ENCODE measurements at regions not wholly inside any gene's neighbourhood (a gene's known extent, or its start where the extent isn't known, plus 50 kb on each side); places are given as distances from the start of the nearest gene placed in this dataset.
"Not testable (repeated sequence)": the region's sequence is repeated elsewhere in the genome, so short reads cannot be mapped to it uniquely, and the experiment has no call there.

DNA sequence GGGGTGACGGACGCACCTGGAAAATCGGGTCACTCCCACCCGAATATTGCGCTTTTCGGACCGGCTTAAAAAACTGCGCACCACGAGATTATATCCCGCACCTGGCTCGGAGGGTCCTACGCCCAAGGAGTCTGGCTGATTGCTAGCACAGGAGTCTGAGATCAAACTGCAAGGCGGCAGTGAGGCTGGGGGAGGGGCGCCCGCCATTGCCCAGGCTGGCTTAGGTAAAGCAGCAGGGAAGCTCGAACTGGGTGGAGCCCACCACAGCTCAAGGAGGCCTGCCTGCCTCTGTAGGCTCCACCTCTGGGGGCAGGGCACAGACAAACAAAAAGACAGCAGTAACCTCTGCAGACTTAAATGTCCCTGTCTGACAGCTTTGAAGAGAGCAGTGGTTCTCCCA, 1760.6 kb upstream of the CDH9 start:
- in situ Hi-C loops (cut with HindIII; ENCODE audit: low sequenced_read_pairs): not testable (repeated sequence)

DNA sequence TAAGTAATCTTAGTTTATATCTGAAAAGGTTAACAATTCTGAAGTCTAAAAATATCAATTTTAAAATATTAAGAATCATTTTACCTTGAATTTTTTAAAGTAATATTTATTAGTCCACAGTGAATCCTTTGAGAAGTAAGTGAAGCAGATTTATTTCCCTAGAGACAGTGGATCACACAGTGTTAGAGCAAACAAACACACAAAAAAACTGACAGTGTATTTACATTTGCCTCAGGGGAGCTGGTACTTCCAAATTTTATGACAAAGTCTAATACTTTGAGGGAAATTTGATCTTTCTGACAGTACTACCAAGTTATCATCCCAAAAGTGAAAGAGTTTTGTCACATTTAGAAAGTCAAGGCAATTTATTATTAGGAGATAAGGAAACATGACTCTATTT, 1750.6 kb upstream of the CDH9 start:
- in situ Hi-C loops (cut with HindIII; ENCODE audit: low sequenced_read_pairs): no loop called here

DNA sequence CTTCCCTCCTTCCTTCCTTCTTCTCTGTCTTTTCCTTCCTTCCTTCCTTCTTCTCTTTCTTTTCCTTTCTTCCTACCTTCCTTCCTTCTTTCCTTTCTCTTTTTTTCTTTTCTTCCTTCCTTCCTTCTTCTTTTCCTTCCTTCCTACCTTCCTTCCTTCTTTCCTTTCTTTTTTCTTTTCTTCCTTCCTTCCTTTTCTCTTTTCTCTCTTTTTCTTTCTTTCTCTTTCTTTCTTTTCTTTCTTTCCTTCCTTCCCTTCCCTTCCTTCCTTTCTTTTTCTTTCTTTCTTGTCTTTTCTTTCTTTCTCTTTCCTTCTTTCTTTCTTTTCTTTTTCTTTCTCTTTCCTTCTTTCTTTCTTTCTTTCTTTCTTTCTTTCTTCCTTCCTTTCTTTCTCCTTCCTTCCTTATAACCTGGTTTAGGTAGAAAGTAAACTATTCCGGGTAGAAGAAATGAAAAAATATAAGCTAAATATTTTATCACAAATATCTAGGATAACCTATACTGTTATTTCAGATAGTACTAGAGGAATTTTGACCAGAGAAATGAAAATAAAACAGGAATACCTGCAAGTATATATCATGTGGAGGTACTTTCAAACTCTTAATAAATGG, 1741.8 kb upstream of the CDH9 start:
- in situ Hi-C loops (cut with HindIII; ENCODE audit: low sequenced_read_pairs): no loop called here

DNA sequence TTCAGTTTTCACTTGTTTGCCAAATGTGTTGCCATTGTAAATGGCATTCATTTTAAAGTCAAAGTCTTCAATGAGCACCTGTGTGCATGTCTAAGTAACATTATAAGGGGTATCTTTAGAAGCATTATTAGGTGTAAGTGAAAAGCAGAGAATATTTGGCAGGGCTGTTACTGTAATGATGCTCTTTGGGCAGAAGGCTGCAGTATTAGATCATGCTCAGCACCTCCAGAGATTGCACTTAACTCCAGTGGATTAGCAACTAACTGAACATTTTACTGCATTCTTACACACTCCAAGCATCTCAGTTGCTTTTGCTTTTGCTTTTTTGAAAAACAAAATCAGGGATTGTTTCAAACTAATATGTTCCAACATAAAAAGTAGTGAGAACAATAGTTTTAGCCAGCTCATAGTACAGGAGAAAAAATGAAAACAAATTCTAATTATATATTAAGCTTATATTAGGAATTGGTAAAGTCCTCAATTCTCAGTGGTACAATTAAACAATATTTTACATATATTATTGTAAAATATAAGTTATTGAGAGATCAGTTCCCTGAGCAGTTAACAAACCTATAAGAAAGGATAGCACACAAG, 1740.9 kb upstream of the CDH9 start:
- in situ Hi-C loops (cut with HindIII; ENCODE audit: low sequenced_read_pairs): no loop called here

DNA sequence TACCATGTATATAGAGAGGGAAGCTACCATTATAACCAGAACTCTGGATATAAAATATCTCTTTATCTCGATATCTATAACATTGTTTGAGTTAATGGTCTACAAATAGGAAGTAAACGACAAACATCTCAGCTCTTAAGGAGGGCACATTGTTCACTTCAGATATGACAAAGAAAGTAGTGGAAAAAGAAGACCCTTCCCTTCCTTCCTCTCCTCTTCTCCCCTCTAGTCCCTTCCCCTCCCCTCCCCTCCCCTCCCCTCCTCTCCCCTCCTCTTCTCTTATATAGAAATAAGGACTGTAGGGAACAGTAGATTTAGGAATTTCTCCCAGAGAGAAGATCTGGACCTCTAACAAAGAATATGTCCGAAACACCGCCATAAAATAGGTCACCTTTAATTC, 1731.9 kb upstream of the CDH9 start:
- in situ Hi-C loops (cut with HindIII; ENCODE audit: low sequenced_read_pairs): no loop called here

DNA sequence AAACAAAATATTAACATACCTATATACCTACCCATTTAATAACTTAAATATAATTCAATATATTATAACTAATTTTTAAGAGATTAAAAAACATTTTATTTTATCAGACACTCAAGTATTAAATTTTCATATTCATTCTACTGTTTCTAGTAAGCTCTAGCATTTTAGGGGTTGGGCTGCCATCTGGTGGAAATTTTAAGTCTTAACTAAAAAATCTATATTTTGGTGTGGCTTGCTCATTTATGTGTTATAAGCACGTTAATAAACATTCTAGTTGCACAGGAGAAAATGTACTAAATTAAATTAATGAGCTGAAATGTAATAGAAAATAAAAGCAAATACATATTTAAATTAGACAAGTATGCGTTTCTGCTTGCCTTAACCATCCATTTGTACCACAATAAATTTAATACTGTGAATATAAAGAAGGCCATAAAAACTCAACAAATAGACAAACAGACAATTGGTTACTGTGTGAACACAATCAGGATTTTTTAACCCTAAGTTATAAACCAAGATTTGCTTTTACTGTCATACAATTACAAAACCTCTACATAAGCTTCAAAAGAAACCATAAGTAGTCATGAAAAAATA, 1728.3 kb upstream of the CDH9 start:
- in situ Hi-C loops (cut with HindIII; ENCODE audit: low sequenced_read_pairs): no loop called here

DNA sequence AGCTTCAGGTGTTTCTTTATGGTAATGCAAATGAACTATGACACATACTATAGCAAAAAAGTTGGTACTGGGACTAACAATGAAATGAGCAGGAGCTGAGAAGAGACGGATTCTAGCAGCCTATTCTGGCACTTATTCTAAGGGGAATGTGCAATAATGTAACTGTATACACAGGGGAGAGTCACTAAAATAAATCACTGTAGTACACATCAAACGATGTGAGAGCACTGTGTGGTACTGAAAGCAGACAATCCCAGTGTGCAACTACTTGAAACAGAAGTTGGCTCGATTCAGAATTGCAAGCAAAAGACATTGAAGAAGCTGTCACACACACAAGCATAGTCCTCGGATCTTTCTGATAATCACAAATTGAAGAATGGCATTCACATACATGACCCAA, 1713.0 kb upstream of the CDH9 start:
- in situ Hi-C loops (cut with HindIII; ENCODE audit: low sequenced_read_pairs): no loop called here

DNA sequence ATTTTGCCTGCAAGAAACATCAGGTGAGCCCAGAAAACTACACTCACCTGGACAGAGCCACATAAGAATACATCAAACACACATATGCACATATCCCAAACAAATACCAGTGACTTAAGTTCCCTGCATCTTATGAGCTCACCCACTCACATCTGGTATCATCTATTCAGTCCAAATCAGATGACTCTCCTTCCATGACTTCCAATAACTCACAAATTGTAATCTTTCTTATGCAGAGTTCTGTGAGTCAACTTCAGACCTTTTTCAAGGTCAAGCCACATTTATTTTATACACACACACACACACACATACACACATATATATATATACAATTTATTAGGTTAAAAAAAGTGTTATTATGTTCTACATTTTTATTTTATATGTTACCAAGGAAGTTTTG, 1711.9 kb upstream of the CDH9 start:
- in situ Hi-C loops (cut with HindIII; ENCODE audit: low sequenced_read_pairs): no loop called here

DNA sequence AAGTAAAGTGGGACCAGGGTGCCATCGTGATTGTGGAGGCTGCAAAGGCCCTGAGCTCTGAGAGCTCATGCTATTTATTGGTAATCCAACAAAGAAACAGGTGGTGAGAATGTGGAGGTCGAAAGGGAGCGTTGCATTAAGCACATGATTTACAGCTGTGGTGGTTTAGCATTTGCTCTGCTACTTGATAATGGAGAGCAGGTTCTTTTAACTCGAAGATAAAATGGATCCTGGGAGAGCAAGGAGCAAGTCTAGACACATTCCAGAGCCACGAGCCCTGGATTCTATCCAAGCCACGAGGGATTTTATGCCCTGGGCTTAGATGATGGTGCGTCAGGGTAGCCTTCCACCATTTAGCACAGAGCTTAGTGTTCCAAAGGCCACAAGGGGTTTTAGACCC, 1710.1 kb upstream of the CDH9 start:
- in situ Hi-C loops (cut with HindIII; ENCODE audit: low sequenced_read_pairs): no loop called here

DNA sequence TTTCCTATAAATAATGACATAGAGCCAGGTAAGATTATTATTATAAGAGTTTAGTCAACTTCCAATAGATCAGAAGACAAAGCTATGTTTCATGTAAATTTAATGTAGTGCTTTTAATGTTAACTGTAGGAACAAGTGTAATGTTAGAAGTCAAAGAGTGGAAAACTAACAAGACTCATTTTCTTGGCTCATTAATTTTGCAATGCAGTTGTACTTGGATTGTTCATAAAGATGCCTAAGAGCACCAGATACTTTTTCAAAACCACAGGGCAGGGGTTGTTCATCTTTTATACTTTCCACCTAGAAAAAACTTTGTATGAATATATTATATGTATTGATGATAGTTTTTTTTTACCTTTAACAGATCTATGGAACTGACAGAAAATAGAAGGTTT, 1705.3 kb upstream of the CDH9 start:
- in situ Hi-C loops (cut with HindIII; ENCODE audit: low sequenced_read_pairs): no loop called here

DNA sequence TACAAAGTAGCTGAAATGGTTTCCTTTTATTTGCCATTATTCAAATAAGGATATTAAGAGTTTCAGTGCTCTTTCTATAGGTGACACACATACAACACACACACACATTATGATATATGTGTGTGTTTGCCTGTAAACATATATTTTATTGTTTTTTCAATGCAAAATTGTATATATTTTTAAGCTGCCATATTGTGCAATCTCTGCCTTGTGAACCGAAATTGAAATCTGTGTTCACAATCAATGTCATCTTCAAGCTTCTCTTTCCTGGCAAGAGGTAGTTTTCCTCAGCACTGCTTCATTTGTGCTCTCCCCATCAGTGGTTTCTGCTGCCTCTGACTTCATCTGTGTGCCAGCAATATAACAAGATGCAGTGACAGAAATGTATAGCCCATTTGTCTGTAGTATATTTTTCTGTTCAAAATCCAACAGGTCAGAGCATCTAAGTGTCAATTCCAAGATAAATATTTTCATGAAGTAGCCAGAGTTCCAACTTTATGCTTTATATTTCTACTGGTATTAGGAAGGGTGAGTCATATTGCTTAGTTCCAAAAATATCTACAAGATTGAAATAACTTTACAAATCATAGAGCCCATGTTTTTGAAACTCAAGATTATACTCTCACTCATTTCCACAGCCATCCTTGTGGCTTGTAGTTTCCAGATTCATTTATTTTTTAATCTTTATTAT, 1704.8 kb upstream of the CDH9 start:
- in situ Hi-C loops (cut with HindIII; ENCODE audit: low sequenced_read_pairs): no loop called here

DNA sequence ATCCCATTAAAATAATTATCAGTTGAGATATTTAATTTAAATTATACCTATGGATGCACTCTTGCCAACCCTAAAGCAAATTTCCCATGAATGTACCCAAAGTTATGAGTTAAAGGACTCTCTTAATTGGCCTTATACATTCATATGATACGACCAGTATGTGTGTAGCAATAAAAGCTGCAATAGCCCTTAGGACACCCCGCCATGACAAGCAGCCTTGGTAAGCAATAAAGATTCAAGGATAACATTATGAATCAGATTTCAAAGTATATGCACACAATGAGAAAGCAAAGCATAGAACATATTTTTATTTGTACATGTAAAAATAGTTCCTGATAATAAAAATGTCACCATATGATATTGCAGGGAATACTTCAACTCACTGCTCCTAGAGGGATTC, 1699.3 kb upstream of the CDH9 start:
- in situ Hi-C loops (cut with HindIII; ENCODE audit: low sequenced_read_pairs): no loop called here

DNA sequence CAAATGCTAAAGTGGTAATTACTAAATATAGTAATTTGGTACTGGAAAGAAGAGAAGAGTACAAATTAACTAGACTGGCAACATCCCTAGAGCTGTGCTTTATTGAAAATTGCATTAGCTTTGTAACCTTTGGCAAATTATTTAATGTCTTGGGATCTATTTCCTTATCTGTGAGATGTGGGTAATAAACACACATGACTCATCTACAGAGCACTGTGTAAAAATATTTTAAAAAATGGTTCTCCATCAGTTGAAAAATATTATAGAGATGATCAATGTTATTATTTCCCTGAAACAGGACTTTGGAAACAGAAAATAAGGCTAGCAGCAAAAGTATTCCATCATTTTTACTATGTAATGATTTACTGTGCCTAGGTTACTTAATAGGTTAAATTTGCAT, 1698.8 kb upstream of the CDH9 start:
- in situ Hi-C loops (cut with HindIII; ENCODE audit: low sequenced_read_pairs): no loop called here

DNA sequence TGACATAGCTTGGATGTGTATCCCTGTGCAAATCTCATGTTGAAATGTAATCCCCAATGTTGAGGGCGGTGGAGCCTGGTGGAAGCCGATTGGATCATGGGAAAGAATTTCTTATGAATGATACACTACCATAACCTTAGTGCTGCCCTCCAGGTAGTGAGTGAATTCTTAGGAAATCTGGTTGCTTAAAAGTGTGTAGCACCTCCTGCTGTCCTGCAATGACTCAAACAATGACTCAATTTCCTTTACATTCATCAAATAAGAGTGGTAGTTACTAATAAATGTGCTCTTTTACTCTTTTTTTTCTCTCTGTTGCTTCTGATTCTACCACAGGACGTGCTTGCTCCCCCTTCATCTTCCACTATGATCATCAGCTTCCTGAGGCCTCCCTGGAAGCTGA, 1696.0 kb upstream of the CDH9 start:
- in situ Hi-C loops (cut with HindIII; ENCODE audit: low sequenced_read_pairs): no loop called here

DNA sequence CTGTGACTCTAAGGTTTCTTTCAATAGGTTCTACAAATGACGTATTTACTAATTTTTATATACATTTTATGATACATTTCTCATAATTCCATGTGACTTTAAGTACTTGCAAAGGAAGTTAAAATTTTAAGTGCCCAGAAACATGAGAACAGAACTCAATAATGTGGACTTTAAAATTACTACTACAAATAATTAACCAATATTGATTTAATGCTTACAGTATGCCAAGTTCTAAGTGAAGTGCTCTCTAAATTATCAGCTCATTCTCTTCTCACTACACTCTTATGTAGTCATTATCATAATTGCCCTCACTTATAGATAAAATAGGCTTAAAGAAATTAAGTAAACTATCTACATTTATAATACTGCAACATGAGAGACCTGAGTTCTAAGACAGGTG, 1690.7 kb upstream of the CDH9 start:
- in situ Hi-C loops (cut with HindIII; ENCODE audit: low sequenced_read_pairs): no loop called here

DNA sequence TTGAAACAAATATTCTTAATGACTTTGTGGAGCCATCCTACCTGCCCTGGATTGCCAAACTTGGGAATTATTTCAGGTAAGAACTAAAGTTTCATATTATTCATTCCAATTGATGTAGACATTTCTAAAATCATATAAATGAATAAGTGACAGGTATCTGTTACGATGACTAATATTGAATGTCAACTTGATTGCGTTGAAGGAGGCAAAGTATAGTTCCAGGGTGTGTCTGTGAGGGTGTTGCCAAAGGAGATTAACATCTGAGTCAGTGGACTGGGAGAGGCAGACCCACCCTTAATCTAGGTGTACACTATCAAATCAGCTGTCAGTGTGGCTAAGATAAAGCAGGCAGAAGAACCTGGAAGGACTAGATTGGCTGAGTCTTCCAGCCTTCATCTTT, 1688.4 kb upstream of the CDH9 start:
- in situ Hi-C loops (cut with HindIII; ENCODE audit: low sequenced_read_pairs): no loop called here

DNA sequence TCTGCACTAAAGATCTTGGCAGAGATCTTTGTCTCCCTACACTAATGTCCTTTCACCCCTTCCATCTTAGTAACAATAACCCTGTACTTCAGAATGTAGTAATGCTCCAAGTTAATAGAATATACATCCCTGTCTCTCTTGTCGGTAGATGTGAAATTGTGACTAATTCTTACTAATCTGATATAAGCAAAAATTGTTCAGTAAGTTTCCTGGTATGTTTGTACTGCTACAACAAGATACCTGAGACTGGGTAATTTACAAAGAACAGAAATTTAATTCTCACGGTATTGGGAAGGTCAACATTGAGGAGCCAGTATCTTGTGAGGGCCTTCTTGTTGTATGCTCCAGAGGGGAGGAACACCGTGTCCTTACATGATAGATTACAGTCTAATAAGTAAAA, 1686.6 kb upstream of the CDH9 start:
- in situ Hi-C loops (cut with HindIII; ENCODE audit: low sequenced_read_pairs): no loop called here

DNA sequence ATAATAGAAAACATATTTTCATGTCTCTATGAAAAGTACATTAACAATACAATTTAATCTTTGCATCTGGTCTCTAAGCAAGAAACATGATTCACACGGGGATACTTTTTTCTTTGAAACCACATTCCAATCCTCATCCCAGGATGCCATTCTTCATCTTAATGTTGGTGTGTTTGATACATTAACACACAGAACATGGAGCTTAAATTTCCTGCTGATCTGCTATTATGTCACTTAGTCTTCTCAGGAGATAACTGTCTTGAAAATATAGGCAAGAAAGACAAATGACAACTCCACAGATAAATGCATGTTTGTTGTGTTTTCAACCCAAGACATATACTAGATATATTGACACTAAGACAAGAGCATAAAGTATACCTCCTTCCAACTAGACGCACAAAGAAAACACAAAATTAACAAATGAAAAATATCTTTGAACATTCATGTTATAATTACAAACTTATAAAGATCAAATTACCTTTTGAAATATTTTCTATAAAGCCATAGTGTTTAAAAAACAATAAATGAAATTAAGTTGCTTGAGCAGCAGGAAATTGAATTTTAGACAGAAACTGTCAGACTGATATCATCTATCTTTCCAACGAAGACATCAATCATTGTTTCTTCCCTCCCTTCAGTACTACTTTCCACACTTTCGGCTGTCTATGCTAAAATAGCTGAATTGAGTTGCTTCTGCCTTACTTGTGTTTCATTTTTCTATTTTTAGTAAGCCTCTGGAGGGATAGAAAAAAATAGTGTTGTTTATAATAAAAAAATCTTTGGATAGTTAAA, 1676.7 kb upstream of the CDH9 start:
- in situ Hi-C loops (cut with HindIII; ENCODE audit: low sequenced_read_pairs): no loop called here

DNA sequence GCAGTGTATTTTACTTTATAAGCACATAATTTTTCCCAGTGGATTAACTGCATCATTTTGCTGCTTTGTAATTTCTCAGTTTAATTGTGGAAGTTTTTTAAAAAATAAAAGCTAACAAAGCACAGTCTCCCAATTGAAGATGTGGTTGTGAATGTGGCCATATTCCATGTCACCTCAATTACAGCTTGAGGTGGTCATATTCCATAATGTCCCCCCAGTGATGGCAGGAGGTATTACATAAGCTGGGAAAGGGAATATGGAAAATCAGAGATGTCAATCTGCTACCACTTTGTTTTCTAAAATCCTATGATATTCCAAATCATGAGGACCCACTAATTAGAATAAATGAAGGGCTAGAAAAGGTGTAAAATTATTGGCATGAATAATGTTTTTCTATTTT, 1672.0 kb upstream of the CDH9 start:
- in situ Hi-C loops (cut with HindIII; ENCODE audit: low sequenced_read_pairs): no loop called here

DNA sequence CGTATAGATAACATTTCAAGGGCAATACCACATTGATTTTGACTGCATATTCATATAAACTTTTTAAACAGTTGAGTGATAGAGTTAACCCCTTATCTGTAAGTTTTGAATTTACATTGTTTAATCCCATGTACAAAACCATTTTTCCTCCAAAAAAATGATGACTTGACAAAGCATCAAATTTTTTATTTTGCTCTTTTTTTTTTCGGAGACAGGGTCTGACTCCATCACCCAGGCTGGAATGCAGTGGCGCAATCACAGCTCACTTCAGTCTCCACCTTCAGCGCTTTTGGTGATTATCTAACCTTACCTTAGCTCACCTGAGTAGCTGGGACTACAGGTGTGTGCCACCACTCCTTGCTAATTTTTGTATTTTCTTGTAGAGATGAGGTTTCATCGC, 1670.1 kb upstream of the CDH9 start:
- in situ Hi-C loops (cut with HindIII; ENCODE audit: low sequenced_read_pairs): no loop called here

DNA sequence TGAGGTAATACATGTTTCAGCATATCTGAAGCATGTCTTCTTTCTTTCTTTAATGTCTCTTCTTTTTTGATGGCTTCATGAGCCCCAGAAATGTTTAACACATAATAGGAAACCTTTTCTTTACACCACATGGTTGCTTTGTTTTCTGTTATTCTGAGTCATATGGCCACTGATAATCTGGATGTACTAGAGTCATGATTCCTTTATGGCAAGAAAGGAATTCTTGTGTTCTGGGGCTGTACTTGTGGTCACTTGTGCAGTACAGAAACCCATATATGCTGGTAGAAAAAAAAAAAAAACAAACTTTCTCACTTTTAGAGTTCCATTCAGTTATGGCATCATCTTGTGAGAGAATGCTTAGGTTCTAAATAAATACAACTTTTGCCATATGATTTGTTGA, 1669.3 kb upstream of the CDH9 start:
- in situ Hi-C loops (cut with HindIII; ENCODE audit: low sequenced_read_pairs): no loop called here
